IPS-NIHi11 (cell line): ENCODE measurements at regions not wholly inside any gene's neighbourhood (a gene's known extent, or its start where the extent isn't known, plus 50 kb on each side); places are given as distances from the start of the nearest gene placed in this dataset.
A peak's percentile ranks its signal among the peaks of the same experiment; 100 is the strongest.
"Not testable (repeated sequence)": the region's sequence is repeated elsewhere in the genome, so short reads cannot be mapped to it uniquely, and the experiment has no call there.

Experiments used
- DNase-seq: peaks from one replicate; pipeline ENCODE4 v3.0.0; 2012; ENCODE audit warnings: mixed read lengths, low spot score

- no peak for DNase-seq
Observed at GRCh38 chr3:162544246-162544645, 1047.6 kb downstream of the OTOL1 start.

GRCh38 chr3:162546910-162547309 is 1050.3 kb downstream of the OTOL1 start:
- no peak for DNase-seq

- no peak for DNase-seq
Observed at GRCh38 chr3:162547321-162547720, 1050.7 kb downstream of the OTOL1 start.

- DNase-seq = no peak
Observed at GRCh38 chr3:162555761-162556160, 1059.2 kb downstream of the OTOL1 start.

GRCh38 chr3:162558016-162558415 is 1061.4 kb downstream of the OTOL1 start:
- no peak for DNase-seq

GRCh38 chr3:162568706-162569105 is 1072.1 kb downstream of the OTOL1 start:
- DNase-seq = no peak

GRCh38 chr3:162569314-162569713 is 1072.7 kb downstream of the OTOL1 start:
- no peak for DNase-seq

GRCh38 chr3:162584986-162585385 is 1088.4 kb downstream of the OTOL1 start:
- no peak for DNase-seq

- peak; percentile 16 for DNase-seq
Observed at GRCh38 chr3:162586591-162586990, 1090.0 kb downstream of the OTOL1 start.

- no peak for DNase-seq
Observed at GRCh38 chr3:162597226-162597625, 1100.6 kb downstream of the OTOL1 start.

- DNase-seq = not testable (repeated sequence)
Observed at GRCh38 chr3:162598500-162598899, 1101.9 kb downstream of the OTOL1 start.

GRCh38 chr3:162599742-162600141 is 1103.1 kb downstream of the OTOL1 start:
- not testable (repeated sequence) for DNase-seq

GRCh38 chr3:162601101-162601670 is 1104.6 kb downstream of the OTOL1 start:
- DNase-seq = no peak

GRCh38 chr3:162602619-162603018 is 1106.0 kb downstream of the OTOL1 start:
- no peak for DNase-seq

GRCh38 chr3:162605651-162606204 is 1109.1 kb downstream of the OTOL1 start:
- no peak for DNase-seq

GRCh38 chr3:162610261-162610660 is 1113.7 kb downstream of the OTOL1 start:
- DNase-seq = peak; percentile 59

- DNase-seq = no peak
Observed at GRCh38 chr3:162612991-162613390, 1116.4 kb downstream of the OTOL1 start.

GRCh38 chr3:162626172-162626571 is 1129.6 kb downstream of the OTOL1 start:
- no peak for DNase-seq

- no peak for DNase-seq
Observed at GRCh38 chr3:162628531-162628930, 1131.9 kb downstream of the OTOL1 start.

GRCh38 chr3:162629372-162629771 is 1132.8 kb downstream of the OTOL1 start:
- no peak for DNase-seq

GRCh38 chr3:162632672-162633071 is 1136.1 kb downstream of the OTOL1 start:
- no peak for DNase-seq

GRCh38 chr3:162640208-162640607 is 1143.6 kb downstream of the OTOL1 start:
- not testable (repeated sequence) for DNase-seq

- DNase-seq = no peak
Observed at GRCh38 chr3:162641317-162641716, 1144.7 kb downstream of the OTOL1 start.

- no peak for DNase-seq
Observed at GRCh38 chr3:162641907-162642306, 1145.3 kb downstream of the OTOL1 start.
